Ovary (tissue), 7 donors: ENCODE measurements at regions not wholly inside any gene's neighbourhood (a gene's known extent, or its start where the extent isn't known, plus 50 kb on each side); places are given as distances from the start of the nearest gene placed in this dataset.
"Not testable (repeated sequence)": the region's sequence is repeated elsewhere in the genome, so short reads cannot be mapped to it uniquely, and the experiment has no call there.

Experiments
- DNase-seq, 5 donors: peaks; one replicate each; pipeline ENCODE4 v3.0.0-alpha.2; 2019 to 2020
- H3K27ac ChIP-seq, 2 donors: fragments of 200-600 bp; one replicate each; pipeline versions ENCODE4 v1.5.1 to v1.8.0; 2019 to 2022
- H3K27me3 ChIP-seq: fragments of 200-600 bp; one replicate; pipeline ENCODE4 v1.8.0; 2022
- H3K36me3 ChIP-seq: fragments of 200-600 bp; sonication (generic); one replicate; pipeline ENCODE4 v1.5.1; 2019
- H3K4me1 ChIP-seq: one replicate; pipeline ENCODE4 v1.8.1; 2013; ENCODE audit warnings: mild to moderate bottlenecking, moderate library complexity; ENCODE audit not compliant: insufficient read depth
- H3K4me3 ChIP-seq: fragments of 200-600 bp; sonication (generic); one replicate; pipeline ENCODE4 v1.5.1; 2017
- H3K9me3 ChIP-seq, 2 donors: fragments of 200-600 bp in 1 of 2; sonication (generic) in 1 of 2; one replicate each; pipeline versions ENCODE4 v1.5.1 to v1.8.1; 2013 to 2019; ENCODE audit warnings: mild to moderate bottlenecking in 1 of 2, moderate library complexity in 1 of 2
- CTCF ChIP-seq, 3 donors: fragments of 450-650 bp in 2 of 3; fragments of 200-600 bp in 1 of 3; IDR thresholded peaks; one replicate each; pipeline versions ENCODE4 v1.5.1 to v1.8.0; 2016 to 2022; ENCODE audit warnings: antibody characterized with exemption in 3 of 3, mild to moderate bottlenecking in 1 of 3
- EP300 ChIP-seq: sonication (generic); formaldehyde crosslinking; IDR thresholded peaks from one replicate; pipeline ENCODE4 v1.6.1; 2017; ENCODE audit warnings: antibody characterized with exemption
- POLR2A ChIP-seq: fragments of 450-650 bp; IDR thresholded peaks from one replicate; pipeline ENCODE4 v1.6.1; 2017; ENCODE audit warnings: antibody characterized with exemption, mild to moderate bottlenecking, moderate library complexity
- WGBS, 3 donors: extraction: QIAGEN DNeasy Blood & Tissue Kit in 1 of 3; methylation state at CpG; one replicate each; pipeline versions ENCODE4 v1.1.5 to v1.1.7; 2013 to 2017; 5-methylcytosine and 5-hydroxymethylcytosine counted together
- intact Hi-C, 4 donors: fragments of 100-400 bp; cut with DNase I; formaldehyde crosslinking; loops; one replicate each; pipeline versions ENCODE4 v1.11.0 to v1.15.1; 2022 to 2023
- donor health status: DM: no; HTN: no; CAD: no; lungs with moderate emphysema.
- donor health status: DM: no; HTN: no; CAD: no.
- donor health status: Bipolar disorder and iron deficiency.
- donor health status: DM: no; HTN: no; CAD: no.
- donor health status: DM: yes; HTN: yes; CAD: no.

GRCh38 chr5:87137283-87137682, 130.4 kb upstream of the RASA1 start:
- H3K4me3 ChIP-seq: no peak overlapping the region

DNA sequence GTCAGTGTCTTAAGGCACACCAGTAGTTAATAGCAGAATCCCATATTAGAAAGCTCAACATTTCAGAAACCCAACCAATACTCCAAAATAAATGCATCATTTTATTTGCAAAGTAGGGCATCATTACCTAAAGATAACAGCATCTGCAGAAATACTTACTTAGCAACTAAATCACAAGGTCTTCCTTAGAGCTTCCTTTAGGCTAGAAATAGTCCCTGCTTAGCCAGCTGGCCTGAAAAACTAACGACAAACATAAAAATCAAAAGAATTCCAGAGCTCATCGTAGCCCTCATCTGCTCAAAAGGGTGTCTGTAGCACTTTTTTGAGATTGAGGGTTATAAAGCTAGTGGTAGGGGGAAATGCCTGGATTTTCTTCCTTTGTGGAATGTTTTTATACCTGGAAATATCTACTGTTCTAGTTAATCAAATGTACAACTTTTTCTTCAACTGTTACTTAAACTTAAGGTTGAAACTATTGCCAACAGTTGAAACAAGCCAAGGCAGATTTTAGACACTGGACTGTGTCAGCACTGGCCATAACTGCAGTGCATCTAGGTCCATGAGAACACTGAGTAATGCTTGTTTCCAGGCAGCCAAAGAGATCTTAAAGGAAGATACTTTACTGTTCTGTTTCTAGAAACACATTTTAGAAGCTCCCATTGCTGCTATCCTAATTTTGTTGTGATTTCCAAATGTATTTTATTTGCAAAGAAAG, 129.4 kb upstream of the RASA1 start:
- Histone ChIP-seq H3K36me3 (no peaks in the 10 kb centered on the region), H3K4me1 (no peaks in the 10 kb centered on the region), H3K27ac (no peak overlapping the region), H3K27me3 (no peaks in the 10 kb centered on the region), H3K9me3 (no peaks in the 10 kb centered on the region), H3K4me3 (no peak overlapping the region)
- intact Hi-C loops: no loop called here
- DNase-seq: no peak
- 1 to 8% (median 4%) methylated on average over 2 of the region's 2 CpGs for WGBS, 3 donors
- no peak for TF ChIP-seq POLR2A
- no peak for TF ChIP-seq EP300
- no peak for TF ChIP-seq CTCF (IDR thresholded peaks at IDR 0.05)

More at GRCh38 chr5:87137283-87137682, 130.4 kb upstream of the RASA1 start:
- peak in 1 of 5 donors; percentile 37 for DNase-seq
- H3K27ac ChIP-seq: no peak overlapping the region
- no peaks in the 10 kb centered on the region for H3K36me3 ChIP-seq
- TF ChIP-seq POLR2A (no peak), CTCF (IDR thresholded peaks at IDR 0.05) (no peak), EP300 (no peak)
- no peaks in the 10 kb centered on the region for H3K27me3 ChIP-seq
- WGBS, 3 donors: 21 to 23% (median 21%) methylated on average over 3 of the region's 3 CpGs
- intact Hi-C loops: no loop called here
- no peaks in the 10 kb centered on the region for H3K4me1 ChIP-seq
- H3K9me3 ChIP-seq: no peaks in the 10 kb centered on the region

GRCh38 chr5:87139795-87140194, 127.9 kb upstream of the RASA1 start:
- H3K36me3 ChIP-seq: no peaks in the 10 kb centered on the region
- TF ChIP-seq CTCF (IDR thresholded peaks at IDR 0.05): no peak
- TF ChIP-seq POLR2A: no peak
- TF ChIP-seq EP300: no peak
- no peaks in the 10 kb centered on the region for H3K9me3 ChIP-seq
- H3K27ac ChIP-seq: no peak overlapping the region
- DNase-seq: no peak
- H3K4me3 ChIP-seq: no peak overlapping the region
- no peaks in the 10 kb centered on the region for H3K4me1 ChIP-seq
- intact Hi-C loops: no loop called here
- no peaks in the 10 kb centered on the region for H3K27me3 ChIP-seq

- intact Hi-C loops: no loop called here
- Histone ChIP-seq H3K4me1 (no peaks in the 10 kb centered on the region), H3K36me3 (no peaks in the 10 kb centered on the region), H3K27me3 (no peaks in the 10 kb centered on the region), H3K27ac (no peak overlapping the region), H3K9me3 (no peaks in the 10 kb centered on the region), H3K4me3 (no peak overlapping the region)
- no peak for DNase-seq
- TF ChIP-seq EP300 (no peak), POLR2A (no peak), CTCF (IDR thresholded peaks at IDR 0.05) (no peak)
- WGBS, 3 donors: 33 to 59% (median 35%) methylated on average over 1 of the region's 1 CpG
These were observed 126.1 kb upstream of the RASA1 start for GRCh38 chr5:87141544-87141943.

- H3K4me3 ChIP-seq, H3K36me3 ChIP-seq, H3K27ac ChIP-seq, H3K9me3 ChIP-seq, H3K4me1 ChIP-seq, intact Hi-C loops, H3K27me3 ChIP-seq, DNase-seq: not testable (repeated sequence)
- 55 to 63% (median 58%) methylated on average over 1 of the region's 1 CpG for whole genome bisulfite sequencing, 3 donors
These were observed 121.8 kb upstream of the RASA1 start for GRCh38 chr5:87145853-87146252.
